ENCODE measurements at regions not wholly inside any gene's neighbourhood (a gene's known extent, or its start where the extent isn't known, plus 50 kb on each side); places are given as distances from the start of the nearest gene placed in this dataset.

GRCh38 chr5:118778941-118779340, 209.4 kb downstream of the DTWD2 start:
- Histone ChIP-seq H3K4me1 (no peaks in the 10 kb centered on the region), H3K27ac (no peak overlapping the region), H3K27me3 (replicated peaks in 1 of 7) (peaks cover 0 to 10% (median 0%) of the 10 kb centered on the region in 7 donors), H3K9me3 (peaks cover 0 to 5% (median 0%) of the 10 kb centered on the region in 8 donors), H3K4me3 (no peak overlapping the region), H3K36me3 (no peaks in the 10 kb centered on the region)
- no peak for DNase-seq
- TF ChIP-seq CTCF (IDR thresholded peaks at IDR 0.05 in 8 of 11, conservative IDR thresholded peaks at IDR 0.05 in 3 of 11) (no peak), POLR2AphosphoS5 (IDR thresholded peaks at IDR 0.05) (no peak), POLR2A (IDR thresholded peaks at IDR 0.05) (no peak)
- intact Hi-C loops (cut with DNase I; ENCODE audit: low total_unique reads) = no loop called here
- 82 to 93% (median 89%) methylated on average over 4 of the region's 4 CpGs for WGBS, 5 donors

DNA sequence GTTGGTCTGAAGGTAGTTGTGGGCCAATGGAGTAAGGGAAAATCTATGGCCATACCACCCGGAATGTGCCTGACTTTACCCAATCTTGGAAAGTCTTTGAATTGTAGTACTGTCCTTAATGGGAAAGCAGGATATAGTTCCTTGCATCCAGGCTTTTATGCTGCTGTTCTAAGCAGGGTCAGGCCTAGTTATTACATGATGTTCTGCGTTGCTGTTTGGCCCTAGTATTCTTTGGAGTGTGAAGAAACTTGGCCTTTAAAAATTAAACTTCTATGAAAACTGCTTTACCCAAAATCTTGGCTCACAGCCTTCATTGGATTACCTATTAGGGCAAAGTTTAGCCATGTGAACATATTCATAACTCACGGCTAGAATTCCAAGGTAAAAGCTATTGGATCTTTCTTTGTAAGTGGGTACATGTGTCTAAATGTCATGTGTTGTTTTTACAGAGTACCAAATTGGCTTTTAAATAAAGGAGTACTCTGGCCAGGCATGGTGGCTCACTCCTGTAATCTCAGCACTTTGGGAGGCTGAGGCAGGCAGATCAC, 211.1 kb downstream of the DTWD2 start:
- no peak for TF ChIP-seq POLR2A (IDR thresholded peaks at IDR 0.05)
- no peak for TF ChIP-seq CTCF (IDR thresholded peaks at IDR 0.05 in 8 of 11, conservative IDR thresholded peaks at IDR 0.05 in 3 of 11)
- TF ChIP-seq POLR2AphosphoS5 (IDR thresholded peaks at IDR 0.05) = no peak
- H3K4me3 ChIP-seq = no peak overlapping the region
- DNase-seq = no peak
- H3K36me3 ChIP-seq = no peaks in the 10 kb centered on the region
- intact Hi-C loops (cut with DNase I; ENCODE audit: low total_unique reads) = no loop called here
- H3K27ac ChIP-seq = no peak overlapping the region
- H3K9me3 ChIP-seq = peaks cover 0 to 4% (median 0%) of the 10 kb centered on the region in 8 donors
- no peaks in the 10 kb centered on the region for H3K4me1 ChIP-seq
- WGBS, 5 donors = 77 to 90% (median 82%) methylated on average over 3 of the region's 3 CpGs
- peaks cover 0 to 10% (median 0%) of the 10 kb centered on the region in 7 donors for H3K27me3 ChIP-seq (replicated peaks in 1 of 7)

GRCh38 chr5:118776755-118777154, 211.6 kb downstream of the DTWD2 start:
- TF ChIP-seq CTCF (IDR thresholded peaks at IDR 0.05 in 8 of 11, conservative IDR thresholded peaks at IDR 0.05 in 3 of 11) (no peak), POLR2AphosphoS5 (IDR thresholded peaks at IDR 0.05) (no peak), POLR2A (IDR thresholded peaks at IDR 0.05) (no peak)
- H3K27ac ChIP-seq = no peak overlapping the region
- no peaks in the 10 kb centered on the region for H3K9me3 ChIP-seq
- H3K27me3 ChIP-seq (replicated peaks in 1 of 7) = peaks cover 0 to 10% (median 0%) of the 10 kb centered on the region in 7 donors
- no peaks in the 10 kb centered on the region for H3K36me3 ChIP-seq
- WGBS, 5 donors = 70 to 96% (median 75%) methylated on average over 1 of the region's 1 CpG
- H3K4me3 ChIP-seq = no peak overlapping the region
- no peaks in the 10 kb centered on the region for H3K4me1 ChIP-seq
- intact Hi-C loops (cut with DNase I; ENCODE audit: low total_unique reads) = no loop called here
- no peak for DNase-seq

DNA sequence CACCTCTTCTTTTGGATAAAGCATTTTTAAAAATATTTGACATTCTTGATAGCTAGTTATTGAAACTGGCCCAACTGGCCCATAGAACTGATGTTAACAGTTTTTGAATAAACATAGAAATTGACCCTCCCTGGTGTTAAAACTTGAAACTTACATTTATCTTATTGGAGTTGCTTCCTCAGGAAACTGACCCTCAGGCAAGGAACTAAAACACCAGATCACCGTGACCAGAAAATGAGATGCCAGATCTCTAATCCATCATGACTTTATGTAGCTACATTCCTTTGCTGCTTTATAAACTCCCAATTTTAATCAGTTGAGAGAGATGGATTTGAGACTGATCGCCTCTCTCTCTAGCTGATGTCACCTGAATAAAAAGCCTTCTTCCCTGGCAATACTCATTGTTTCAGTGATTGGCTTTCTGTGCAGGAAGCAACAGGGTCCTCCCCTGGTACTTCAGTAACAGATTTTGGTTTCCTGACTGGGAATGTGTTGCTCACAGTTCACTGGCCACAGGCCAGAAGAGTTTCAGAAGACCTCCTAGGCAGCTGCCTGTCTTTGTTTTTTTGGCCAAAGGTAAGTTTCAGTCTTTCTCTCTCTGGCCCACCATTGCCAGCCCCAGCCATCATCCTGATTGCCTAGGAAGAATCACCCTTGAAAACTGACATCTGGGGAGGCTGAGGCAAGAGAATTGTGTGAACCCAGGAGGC, 212.4 kb downstream of the DTWD2 start:
- Histone ChIP-seq H3K27me3 (replicated peaks in 1 of 7) (peaks cover 0 to 8% (median 0%) of the 10 kb centered on the region in 7 donors), H3K27ac (no peak overlapping the region), H3K36me3 (no peaks in the 10 kb centered on the region), H3K4me3 (no peak overlapping the region), H3K9me3 (no peaks in the 10 kb centered on the region), H3K4me1 (no peaks in the 10 kb centered on the region)
- WGBS, 5 donors = 40 to 72% (median 68%) methylated on average over 2 of the region's 2 CpGs
- DNase-seq = no peak
- intact Hi-C loops (cut with DNase I; ENCODE audit: low total_unique reads) = no loop called here
- TF ChIP-seq POLR2AphosphoS5 (IDR thresholded peaks at IDR 0.05) = no peak
- no peak for TF ChIP-seq POLR2A (IDR thresholded peaks at IDR 0.05)
- TF ChIP-seq CTCF (IDR thresholded peaks at IDR 0.05 in 8 of 11, conservative IDR thresholded peaks at IDR 0.05 in 3 of 11) = no peak

All from spleen (tissue), 11 donors.